Skeletal muscle cell (primary cell): ENCODE measurements at regions not wholly inside any gene's neighbourhood (a gene's known extent, or its start where the extent isn't known, plus 50 kb on each side); places are given as distances from the start of the nearest gene placed in this dataset.
A peak's percentile ranks its signal among the peaks of the same experiment; 100 is the strongest.

Source experiments
- DNase-seq: peaks from one replicate; pipeline ENCODE4 v3.0.0-alpha.2; 2010; ENCODE audit warnings: low read depth
- H3K4me3 ChIP-seq: 2 replicates; pipeline ENCODE4 v1.5.1; 2011; ENCODE audit warnings: low read depth, mild to moderate bottlenecking, control low read depth, low read length, moderate library complexity

- H3K4me3 ChIP-seq: no peak overlapping the region
- peak; percentile 16 for DNase-seq
Observed at GRCh38 chr13:85427416-85427815, 371.8 kb downstream of the SLITRK6 start.

DNA sequence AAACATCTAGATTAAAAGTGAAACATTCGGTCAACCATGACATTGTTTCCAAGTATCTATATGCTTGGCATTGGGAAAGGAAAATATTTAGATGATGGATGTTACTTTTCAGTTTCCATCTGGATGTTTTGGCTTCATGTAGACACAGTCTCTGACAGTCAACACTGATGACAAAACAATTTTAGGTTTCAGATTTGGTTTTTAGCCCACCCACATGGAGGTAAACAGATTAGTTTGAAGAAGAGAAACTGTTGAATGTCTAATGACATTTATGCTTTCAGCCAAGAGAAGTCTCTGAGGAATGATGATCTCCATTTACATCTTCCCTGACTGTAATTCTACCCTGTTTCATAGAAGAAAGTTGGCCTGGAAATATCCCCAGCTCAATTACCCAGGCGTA, 379.1 kb downstream of the SLITRK6 start:
- H3K4me3 ChIP-seq: no peak overlapping the region
- DNase-seq: no peak

GRCh38 chr13:85419611-85420010, 379.6 kb downstream of the SLITRK6 start:
- H3K4me3 ChIP-seq: no peak overlapping the region
- DNase-seq: no peak

- no peak for DNase-seq
- H3K4me3 ChIP-seq: no peak overlapping the region
Observed at GRCh38 chr13:85417807-85418206, 381.4 kb downstream of the SLITRK6 start.

DNA sequence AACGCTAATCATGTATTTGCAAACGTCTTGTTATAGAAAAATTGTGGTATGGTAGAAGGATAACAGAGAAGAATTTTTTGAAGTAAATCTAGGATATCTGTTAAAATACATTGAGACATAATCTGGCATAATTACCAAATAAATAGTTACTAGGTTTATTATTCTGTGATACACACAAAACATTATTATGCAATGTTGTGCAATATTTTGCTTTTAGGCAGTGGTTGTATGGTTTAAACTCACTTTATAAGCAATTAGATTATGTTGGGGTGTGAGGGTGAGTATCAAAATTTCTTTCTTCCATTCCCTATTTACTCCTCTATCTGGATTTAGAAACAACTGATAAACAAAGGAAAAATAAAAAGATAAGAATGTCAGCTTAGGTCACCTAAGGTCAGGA, 385.6 kb downstream of the SLITRK6 start:
- no peak for DNase-seq
- H3K4me3 ChIP-seq: no peak overlapping the region

DNA sequence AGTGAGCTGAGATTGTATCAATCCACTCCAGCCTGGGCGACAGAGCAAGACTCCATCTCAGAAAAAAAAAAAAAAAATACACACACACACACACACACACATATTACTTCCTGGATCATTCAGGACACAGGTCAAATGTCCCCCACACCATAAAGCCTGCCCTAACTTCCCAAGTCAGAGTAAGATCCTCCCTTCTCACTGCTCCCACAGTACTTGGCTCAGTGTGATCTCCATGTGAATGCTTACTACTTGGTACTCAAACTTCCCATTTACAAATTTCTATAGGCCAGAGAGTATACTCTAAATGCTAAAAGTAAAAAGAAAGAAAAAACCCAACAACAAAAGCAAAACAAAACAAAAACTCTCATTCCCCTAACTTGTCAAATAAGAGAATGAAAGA, 386.8 kb downstream of the SLITRK6 start:
- H3K4me3 ChIP-seq: no peak overlapping the region
- DNase-seq: no peak

GRCh38 chr13:85411591-85411990, 387.6 kb downstream of the SLITRK6 start:
- DNase-seq: no peak

GRCh38 chr13:85408415-85408814, 390.8 kb downstream of the SLITRK6 start:
- H3K4me3 ChIP-seq: no peak overlapping the region
- no peak for DNase-seq

More at GRCh38 chr13:85411591-85411990, 387.6 kb downstream of the SLITRK6 start:
- no peak overlapping the region for H3K4me3 ChIP-seq

- DNase-seq: no peak
- H3K4me3 ChIP-seq: no peak overlapping the region
Observed at GRCh38 chr13:85406269-85406975, 392.8 kb downstream of the SLITRK6 start.

GRCh38 chr13:85405316-85405897, 393.8 kb downstream of the SLITRK6 start:
- no peak for DNase-seq
- H3K4me3 ChIP-seq: no peak overlapping the region

GRCh38 chr13:85386424-85386823, 412.8 kb downstream of the SLITRK6 start:
- no peak for DNase-seq
- no peak overlapping the region for H3K4me3 ChIP-seq

DNA sequence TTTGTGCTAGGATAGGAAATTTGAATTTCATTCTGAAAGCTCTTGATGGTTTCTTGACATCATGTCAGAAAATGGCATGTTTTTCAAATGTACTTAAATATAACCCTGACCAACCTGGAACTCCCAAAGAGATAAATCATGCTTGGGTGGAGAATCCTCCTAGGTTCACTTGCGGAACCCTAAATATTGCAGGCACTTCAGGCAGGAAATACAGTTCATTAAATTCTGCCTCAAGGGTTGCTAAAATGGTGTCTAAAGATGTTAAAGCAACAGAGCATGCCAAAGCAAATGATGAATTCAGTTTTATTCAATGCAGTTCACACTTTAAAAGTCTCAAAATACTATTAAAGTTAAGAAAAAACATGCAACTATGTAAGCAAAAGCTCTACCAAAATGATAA, 415.9 kb downstream of the SLITRK6 start:
- no peak overlapping the region for H3K4me3 ChIP-seq
- no peak for DNase-seq

DNA sequence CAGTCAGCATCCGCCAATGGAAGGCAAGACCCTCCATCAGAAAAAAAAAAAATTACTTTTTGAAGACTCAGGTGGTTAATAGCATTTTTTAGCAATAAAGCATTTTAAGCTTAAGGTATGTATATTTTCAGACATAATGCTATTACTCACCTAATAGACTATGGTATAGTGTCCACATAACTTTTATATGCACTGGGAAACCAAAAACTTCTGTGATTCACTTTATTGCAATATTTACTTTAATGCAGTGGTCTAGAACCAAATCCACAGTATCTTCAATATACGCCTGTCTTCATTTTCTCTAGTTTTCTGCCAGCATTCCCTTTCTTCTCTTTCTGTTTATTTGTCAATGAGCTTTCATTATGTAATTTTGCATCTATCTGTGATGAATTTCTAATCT, 418.1 kb downstream of the SLITRK6 start:
- H3K4me3 ChIP-seq: no peak overlapping the region
- DNase-seq: no peak

- H3K4me3 ChIP-seq: no peak overlapping the region
- no peak for DNase-seq
Observed at GRCh38 chr13:85379991-85380390, 419.2 kb downstream of the SLITRK6 start.

DNA sequence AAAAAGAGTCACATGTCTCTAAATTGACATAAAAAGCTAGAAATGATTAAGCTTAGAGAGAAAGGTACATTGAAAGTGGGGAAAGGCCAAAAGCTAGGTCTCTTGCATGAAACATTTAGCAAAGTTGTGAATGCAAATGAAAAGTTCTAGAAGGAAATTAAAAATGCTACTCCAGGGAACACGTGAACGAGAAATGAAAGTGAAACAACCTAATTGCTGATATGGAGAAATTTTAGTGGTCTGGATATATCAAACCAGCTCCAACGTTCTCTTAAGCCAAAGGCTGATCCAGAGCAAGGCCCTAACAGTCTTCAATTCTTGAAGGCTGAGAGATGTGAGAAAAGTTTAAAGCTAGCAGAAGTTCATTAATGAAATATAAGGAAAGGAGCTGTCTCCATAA, 419.8 kb downstream of the SLITRK6 start:
- no peak overlapping the region for H3K4me3 ChIP-seq
- DNase-seq: no peak

- no peak overlapping the region for H3K4me3 ChIP-seq
- no peak for DNase-seq
Observed at GRCh38 chr13:85377783-85378182, 421.4 kb downstream of the SLITRK6 start.

- H3K4me3 ChIP-seq: no peak overlapping the region
- no peak for DNase-seq
Observed at GRCh38 chr13:85373322-85373721, 425.9 kb downstream of the SLITRK6 start.

DNA sequence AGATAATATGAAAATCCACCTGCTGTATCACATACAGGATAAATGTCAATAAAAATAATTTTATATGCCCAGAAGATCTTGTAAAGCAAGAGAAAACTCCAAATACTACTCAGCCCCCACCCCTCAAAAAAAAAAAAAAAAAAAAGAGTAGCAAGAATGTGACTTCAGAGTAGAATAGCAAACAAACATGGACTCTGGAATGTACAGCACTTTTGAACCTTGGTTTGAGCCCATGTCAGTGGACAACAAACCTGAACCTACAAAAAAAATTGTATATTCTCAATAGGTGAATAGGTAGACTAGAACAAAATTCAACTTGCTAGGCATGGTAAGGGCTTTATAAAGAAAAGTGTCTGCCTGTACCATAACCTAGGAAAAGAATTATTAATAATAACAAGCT, 428.0 kb downstream of the SLITRK6 start:
- DNase-seq: no peak
- no peak overlapping the region for H3K4me3 ChIP-seq

DNA sequence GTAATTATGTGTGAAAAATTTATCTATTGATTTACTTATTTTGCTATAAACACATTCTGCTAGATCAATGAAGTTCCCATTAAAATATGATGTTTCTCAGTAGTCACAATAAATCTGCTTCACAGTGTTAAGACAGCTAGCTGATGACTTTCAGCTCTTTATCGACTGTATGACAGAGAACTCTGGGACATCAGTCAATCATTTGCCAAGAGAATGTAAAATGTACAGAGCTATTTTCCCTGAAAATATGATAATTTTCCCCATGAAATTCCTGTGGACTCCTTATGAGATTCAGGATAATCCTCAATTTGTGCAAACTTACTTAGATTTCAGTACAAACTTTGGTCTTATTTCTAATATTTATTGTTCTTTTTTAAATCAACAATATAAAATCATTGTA, 430.5 kb downstream of the SLITRK6 start:
- DNase-seq: no peak
- no peak overlapping the region for H3K4me3 ChIP-seq

- DNase-seq: no peak
- H3K4me3 ChIP-seq: no peak overlapping the region
Observed at GRCh38 chr13:85367887-85368286, 431.3 kb downstream of the SLITRK6 start.

GRCh38 chr13:85366759-85367417, 432.3 kb downstream of the SLITRK6 start:
- no peak for DNase-seq
- H3K4me3 ChIP-seq: no peak overlapping the region
